ENCODE measurements at regions not wholly inside any gene's neighbourhood (a gene's known extent, or its start where the extent isn't known, plus 50 kb on each side); places are given as distances from the start of the nearest gene placed in this dataset.

DNA sequence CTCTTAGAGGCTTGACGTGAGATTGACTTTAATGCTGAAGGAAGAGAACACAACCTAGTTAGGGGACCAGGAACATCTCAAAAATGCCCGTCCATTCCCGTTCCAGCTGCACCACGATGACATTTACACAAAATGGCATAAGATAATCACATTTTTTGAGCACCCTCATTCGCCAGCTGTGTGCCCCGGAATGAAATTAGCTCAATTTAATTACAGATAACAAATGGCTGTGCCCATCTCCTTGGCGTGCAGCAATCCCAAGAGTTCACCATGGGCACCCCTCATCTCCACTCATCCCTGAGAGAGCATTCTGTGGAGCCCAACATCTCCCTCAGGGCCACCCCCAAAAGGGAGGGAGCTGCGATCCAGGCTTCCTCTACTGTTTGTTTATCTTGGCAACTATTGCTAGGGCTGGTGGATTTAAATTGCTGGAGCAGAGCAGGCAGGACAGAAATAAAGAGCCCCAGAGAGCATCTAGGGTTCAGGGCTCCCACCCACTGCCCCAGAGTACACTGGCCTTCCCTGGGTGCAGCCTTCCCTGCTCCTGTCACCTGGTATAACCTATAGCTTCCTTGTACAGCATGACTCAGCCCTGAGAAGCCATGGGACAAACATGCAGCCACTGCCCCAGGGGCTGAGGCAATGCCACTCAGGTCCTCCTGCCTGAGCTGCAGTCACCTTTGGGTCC lies 263.5 kb downstream of the ZEB1 start:
- H3K79me2 ChIP-seq (ENCODE audit: insufficient read depth, low read length) = no peaks in the 10 kb centered on the region
- no peak overlapping the region for H3K9ac ChIP-seq (ENCODE audit: low read depth, low read length)
- H3K4me3 ChIP-seq (ENCODE audit: low read depth in 1 of 2, low read length in 2 of 2) = no peak overlapping the region
- ATAC-seq (ENCODE audit: insufficient read depth, low read depth) (no peak), DNase-seq (no peak)
- no peak overlapping the region for H3K4me2 ChIP-seq (ENCODE audit: insufficient read depth, low read length)
- H4K20me1 ChIP-seq (ENCODE audit: insufficient read depth, low read length) = no peaks in the 10 kb centered on the region
- no peaks in the 10 kb centered on the region for H3K9me3 ChIP-seq (ENCODE audit: insufficient read depth, low read length, severe bottlenecking)
- H3K4me1 ChIP-seq (ENCODE audit: insufficient read depth, low read length) = no peaks in the 10 kb centered on the region
- no peaks in the 10 kb centered on the region for H3K36me3 ChIP-seq (ENCODE audit: insufficient read depth, low read length)
- no peak for TF ChIP-seq EZH2 (IDR thresholded peaks at IDR 0.05; ENCODE audit: borderline replicate concordance, low read depth, low read length, severe bottlenecking)
- TF ChIP-seq, protein P1, sequence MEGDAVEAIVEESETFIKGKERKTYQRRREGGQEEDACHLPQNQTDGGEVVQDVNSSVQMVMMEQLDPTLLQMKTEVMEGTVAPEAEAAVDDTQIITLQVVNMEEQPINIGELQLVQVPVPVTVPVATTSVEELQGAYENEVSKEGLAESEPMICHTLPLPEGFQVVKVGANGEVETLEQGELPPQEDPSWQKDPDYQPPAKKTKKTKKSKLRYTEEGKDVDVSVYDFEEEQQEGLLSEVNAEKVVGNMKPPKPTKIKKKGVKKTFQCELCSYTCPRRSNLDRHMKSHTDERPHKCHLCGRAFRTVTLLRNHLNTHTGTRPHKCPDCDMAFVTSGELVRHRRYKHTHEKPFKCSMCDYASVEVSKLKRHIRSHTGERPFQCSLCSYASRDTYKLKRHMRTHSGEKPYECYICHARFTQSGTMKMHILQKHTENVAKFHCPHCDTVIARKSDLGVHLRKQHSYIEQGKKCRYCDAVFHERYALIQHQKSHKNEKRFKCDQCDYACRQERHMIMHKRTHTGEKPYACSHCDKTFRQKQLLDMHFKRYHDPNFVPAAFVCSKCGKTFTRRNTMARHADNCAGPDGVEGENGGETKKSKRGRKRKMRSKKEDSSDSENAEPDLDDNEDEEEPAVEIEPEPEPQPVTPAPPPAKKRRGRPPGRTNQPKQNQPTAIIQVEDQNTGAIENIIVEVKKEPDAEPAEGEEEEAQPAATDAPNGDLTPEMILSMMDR (IDR thresholded peaks at IDR 0.05; ENCODE audit: borderline replicate concordance, extremely low read depth, low read length, poor library complexity, severe bottlenecking) = no peak
- no peak overlapping the region for H3K27ac ChIP-seq (ENCODE audit: low read length)
- no peaks in the 10 kb centered on the region for H3K27me3 ChIP-seq (ENCODE audit: insufficient read depth, low read length, poor library complexity)
- H2AFZ ChIP-seq (ENCODE audit: low read depth, low read length) = no peak overlapping the region

DNA sequence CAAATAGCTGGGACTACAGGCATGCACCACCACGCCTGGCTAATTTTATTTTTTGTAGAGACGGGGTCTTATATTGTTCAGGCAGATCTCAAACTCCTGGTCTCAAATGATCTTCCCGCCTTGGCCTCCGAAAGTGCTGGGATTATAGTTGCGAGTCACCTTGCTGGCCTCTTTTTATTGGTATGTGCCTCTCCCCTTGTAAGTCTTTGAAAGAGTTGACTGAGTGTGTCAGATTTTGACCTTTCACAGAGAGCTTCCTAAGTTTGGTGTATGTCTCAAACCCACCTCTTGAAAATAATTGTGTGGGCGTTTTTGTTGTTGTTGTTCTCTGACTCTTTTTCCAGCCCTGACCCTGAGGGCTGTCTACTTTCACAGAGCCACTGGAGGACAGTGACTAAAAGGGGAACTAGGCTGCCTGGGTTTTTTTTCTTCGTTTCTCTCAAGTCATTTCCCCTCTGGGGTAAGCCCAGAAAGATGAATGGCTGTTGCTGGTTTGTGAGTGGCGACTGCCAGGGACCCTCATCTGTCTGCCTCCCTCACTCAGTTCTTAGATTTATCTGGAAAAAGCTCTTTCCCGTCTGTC lies 262.8 kb downstream of the ZEB1 start:
- Histone ChIP-seq H3K4me1 (ENCODE audit: insufficient read depth, low read length) (no peaks in the 10 kb centered on the region), H3K4me3 (ENCODE audit: low read depth in 1 of 2, low read length in 2 of 2) (no peak overlapping the region), H3K27ac (ENCODE audit: low read length) (no peak overlapping the region), H3K9ac (ENCODE audit: low read depth, low read length) (no peak overlapping the region), H3K9me3 (ENCODE audit: insufficient read depth, low read length, severe bottlenecking) (no peaks in the 10 kb centered on the region), H4K20me1 (ENCODE audit: insufficient read depth, low read length) (no peaks in the 10 kb centered on the region), H3K27me3 (ENCODE audit: insufficient read depth, low read length, poor library complexity) (no peaks in the 10 kb centered on the region), H2AFZ (ENCODE audit: low read depth, low read length) (no peak overlapping the region), H3K79me2 (ENCODE audit: insufficient read depth, low read length) (no peaks in the 10 kb centered on the region), H3K4me2 (ENCODE audit: insufficient read depth, low read length) (no peak overlapping the region), H3K36me3 (ENCODE audit: insufficient read depth, low read length) (no peaks in the 10 kb centered on the region)
- ATAC-seq (ENCODE audit: insufficient read depth, low read depth) (no peak), DNase-seq (no peak)
- TF ChIP-seq, protein P1 (IDR thresholded peaks at IDR 0.05; ENCODE audit: borderline replicate concordance, extremely low read depth, low read length, poor library complexity, severe bottlenecking) = no peak
- TF ChIP-seq EZH2 (IDR thresholded peaks at IDR 0.05; ENCODE audit: borderline replicate concordance, low read depth, low read length, severe bottlenecking) = no peak

DNA sequence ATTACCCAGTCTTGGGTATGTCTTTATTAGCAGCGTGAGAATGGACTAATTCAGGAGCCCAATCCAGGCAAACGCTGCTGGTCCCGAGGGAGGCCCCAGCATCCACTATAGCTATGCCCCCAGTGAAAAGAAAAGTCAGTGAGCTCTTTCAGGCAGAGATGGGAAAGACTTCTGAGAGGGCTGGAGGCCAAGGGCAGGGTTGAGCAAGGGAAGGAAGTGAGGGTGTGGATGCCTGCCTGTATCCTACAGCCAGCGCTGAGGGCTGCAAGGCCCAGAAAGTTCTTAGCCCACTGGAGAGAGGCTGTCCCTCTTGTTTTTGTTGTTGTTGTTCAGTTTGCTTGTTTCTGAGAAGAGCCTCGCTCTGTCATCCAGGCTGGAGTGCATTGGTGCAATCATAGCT lies 261.6 kb downstream of the ZEB1 start:
- Histone ChIP-seq H3K9ac (ENCODE audit: low read depth, low read length) (no peak overlapping the region), H3K79me2 (ENCODE audit: insufficient read depth, low read length) (no peaks in the 10 kb centered on the region), H2AFZ (ENCODE audit: low read depth, low read length) (no peak overlapping the region), H4K20me1 (ENCODE audit: insufficient read depth, low read length) (no peaks in the 10 kb centered on the region), H3K4me1 (ENCODE audit: insufficient read depth, low read length) (no peaks in the 10 kb centered on the region), H3K36me3 (ENCODE audit: insufficient read depth, low read length) (no peaks in the 10 kb centered on the region), H3K9me3 (ENCODE audit: insufficient read depth, low read length, severe bottlenecking) (no peaks in the 10 kb centered on the region), H3K27me3 (ENCODE audit: insufficient read depth, low read length, poor library complexity) (no peaks in the 10 kb centered on the region), H3K4me3 (ENCODE audit: low read depth in 1 of 2, low read length in 2 of 2) (no peak overlapping the region), H3K27ac (ENCODE audit: low read length) (no peak overlapping the region), H3K4me2 (ENCODE audit: insufficient read depth, low read length) (no peak overlapping the region)
- TF ChIP-seq, protein P1 (IDR thresholded peaks at IDR 0.05; ENCODE audit: borderline replicate concordance, extremely low read depth, low read length, poor library complexity, severe bottlenecking) = no peak
- TF ChIP-seq EZH2 (IDR thresholded peaks at IDR 0.05; ENCODE audit: borderline replicate concordance, low read depth, low read length, severe bottlenecking) = no peak
- no peak for DNase-seq
- ATAC-seq (ENCODE audit: insufficient read depth, low read depth) = no peak
